CD4-positive, alpha-beta T cell (primary cell): ENCODE measurements at regions not wholly inside any gene's neighbourhood (a gene's known extent, or its start where the extent isn't known, plus 50 kb on each side); places are given as distances from the start of the nearest gene placed in this dataset.

Experiments used
- ATAC-seq: fragments of 200-7000 bp; cut with Tn5 transposase; one replicate; pipeline ENCODE4 v1.10.0; 2022; ENCODE audit warnings: mild to moderate bottlenecking; ENCODE audit not compliant: poor library complexity
- CTCF ChIA-PET: fragments of 350-600 bp; sonication (Branson Sonifier 250); formaldehyde crosslinking; loops from one replicate; lab custom pipeline; 2021; ENCODE audit warnings: antibody characterized with exemption, inconsistent platforms; lab: Charles Lee
- POLR2A ChIA-PET: fragments of 350-600 bp; sonication (Branson Sonifier 250); formaldehyde crosslinking; loops from one replicate; lab custom pipeline; 2021; ENCODE audit warnings: antibody characterized with exemption, inconsistent platforms; lab: Charles Lee
- DNase-seq, 14 experiments: peaks; one replicate each; pipeline ENCODE4 v3.0.0-alpha.2; 2013 to 2020; ENCODE audit warnings: mixed read lengths in 2 of 14
- H3K27ac ChIP-seq, 2 donors: one replicate each; pipeline versions ENCODE4 v1.5.1 to v1.7.0; 2013; ENCODE audit warnings: low read length in 2 of 2, low read depth in 1 of 2, mild to moderate bottlenecking in 1 of 2
- H3K27me3 ChIP-seq, 2 experiments: 1 replicate in 1 of 2; 2 replicates in 1 of 2; pipeline versions ENCODE4 v1.6.1 to v1.7.0; 2013; ENCODE audit warnings: low read length in 2 of 2, control low read depth in 1 of 2, mild to moderate bottlenecking in 1 of 2, moderate library complexity in 1 of 2; ENCODE audit not compliant: insufficient read depth in 2 of 2, control insufficient read depth in 1 of 2
- H3K36me3 ChIP-seq: one replicate; pipeline ENCODE4 v1.6.1; 2013; ENCODE audit warnings: low read length, control low read depth; ENCODE audit not compliant: insufficient read depth
- H3K4me1 ChIP-seq: one replicate; pipeline ENCODE4 v1.6.1; 2013; ENCODE audit warnings: low read length, control low read depth; ENCODE audit not compliant: insufficient read depth
- H3K4me3 ChIP-seq: one replicate; pipeline ENCODE4 v1.5.1; 2013; ENCODE audit warnings: mild to moderate bottlenecking, low read length, moderate library complexity
- H3K9me3 ChIP-seq, 2 experiments: 1 replicate in 1 of 2; 2 replicates in 1 of 2; pipeline versions ENCODE4 v1.6.1 to v1.7.0; 2013; ENCODE audit warnings: low read length in 2 of 2, mild to moderate bottlenecking in 2 of 2, control low read depth in 1 of 2, moderate library complexity in 1 of 2; ENCODE audit not compliant: control insufficient read depth in 1 of 2, insufficient read depth in 1 of 2
- H3K27ac Mint-ChIP-seq: one replicate; pipeline ENCODE4 v1.8.0; 2020; ENCODE audit warnings: mixed read lengths
- H3K27me3 Mint-ChIP-seq: one replicate; pipeline ENCODE4 v1.8.0; 2021; ENCODE audit warnings: mixed read lengths
- H3K36me3 Mint-ChIP-seq: one replicate; pipeline ENCODE4 v1.8.0; 2021; ENCODE audit warnings: low read depth, mixed read lengths
- H3K4me1 Mint-ChIP-seq: one replicate; pipeline ENCODE4 v1.8.0; 2021; ENCODE audit warnings: low read depth, mixed read lengths
- H3K4me3 Mint-ChIP-seq: one replicate; pipeline ENCODE4 v1.8.0; 2020; ENCODE audit warnings: mild to moderate bottlenecking, mixed read lengths
- H3K9me3 Mint-ChIP-seq: one replicate; pipeline ENCODE4 v1.8.0; 2020; ENCODE audit warnings: mixed read lengths
- intact Hi-C, 2 experiments: fragments of 100-400 bp; cut with DNase I in 1 of 2; cut with micrococcal nuclease in 1 of 2; formaldehyde crosslinking; loops; one replicate each; pipeline versions ENCODE4 v1.15.1 to v1.9.0; 2023 to 2025; cut with DNase I, micrococcal nuclease
- TF ChIP-seq, protein P1 (sequence below): fragments of 200-600 bp; IDR thresholded peaks from one replicate; pipeline ENCODE4 v1.8.0; 2022; ENCODE audit warnings: antibody characterized with exemption, mild to moderate bottlenecking

DNA sequence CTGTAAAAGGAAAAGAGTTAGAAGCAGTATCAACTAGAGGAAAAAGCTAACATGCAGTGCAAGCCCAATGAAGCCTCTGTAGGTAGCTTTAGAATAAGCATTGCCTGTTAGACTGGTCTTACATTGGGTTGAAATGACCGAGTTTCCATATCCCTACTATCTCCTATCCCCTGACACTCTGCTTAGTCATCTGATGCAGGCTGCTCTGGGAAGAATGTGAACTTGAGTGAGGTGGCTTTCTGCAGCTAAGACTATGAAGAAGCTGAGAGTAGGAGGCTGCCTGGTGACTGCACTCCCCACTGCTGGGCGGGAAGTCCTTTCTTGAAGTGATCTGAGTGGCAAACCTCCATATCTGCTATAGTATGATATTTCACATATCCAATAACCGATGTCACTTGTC lies 64.7 kb downstream of the OXSM start:
- ChIA-PET CTCF (interaction anchor here (0.6 to 5.7 kb wide), 3 partner anchors 10 to 206 kb away, joined by 3 to 67 read pairs (median 5); no protein-coding TSS in a partner anchor), POLR2A (interaction anchor here (1.4 to 1.5 kb wide), 2 partner anchors 71 to 207 kb away, joined by 4 read pairs; partner anchors contain the start of gene NGLY1)
- H3K27ac Mint-ChIP-seq: no peak overlapping the region
- Histone ChIP-seq H3K36me3 (no peaks in the 10 kb centered on the region), H3K4me3 (no peak overlapping the region), H3K9me3 (peaks cover 0 to 7% of the 10 kb centered on the region in 2 experiments), H3K4me1 (no peaks in the 10 kb centered on the region), H3K27ac (no peak overlapping the region), H3K27me3 (no peaks in the 10 kb centered on the region)
- no peak for ATAC-seq
- H3K4me3 Mint-ChIP-seq: no peak overlapping the region
- intact Hi-C loops: no loop called here
- H3K36me3 Mint-ChIP-seq: no peaks in the 10 kb centered on the region
- peaks cover 3% of the 10 kb centered on the region for H3K4me1 Mint-ChIP-seq
- no peaks in the 10 kb centered on the region for H3K27me3 Mint-ChIP-seq
- no peak for DNase-seq
- TF ChIP-seq, protein P1, sequence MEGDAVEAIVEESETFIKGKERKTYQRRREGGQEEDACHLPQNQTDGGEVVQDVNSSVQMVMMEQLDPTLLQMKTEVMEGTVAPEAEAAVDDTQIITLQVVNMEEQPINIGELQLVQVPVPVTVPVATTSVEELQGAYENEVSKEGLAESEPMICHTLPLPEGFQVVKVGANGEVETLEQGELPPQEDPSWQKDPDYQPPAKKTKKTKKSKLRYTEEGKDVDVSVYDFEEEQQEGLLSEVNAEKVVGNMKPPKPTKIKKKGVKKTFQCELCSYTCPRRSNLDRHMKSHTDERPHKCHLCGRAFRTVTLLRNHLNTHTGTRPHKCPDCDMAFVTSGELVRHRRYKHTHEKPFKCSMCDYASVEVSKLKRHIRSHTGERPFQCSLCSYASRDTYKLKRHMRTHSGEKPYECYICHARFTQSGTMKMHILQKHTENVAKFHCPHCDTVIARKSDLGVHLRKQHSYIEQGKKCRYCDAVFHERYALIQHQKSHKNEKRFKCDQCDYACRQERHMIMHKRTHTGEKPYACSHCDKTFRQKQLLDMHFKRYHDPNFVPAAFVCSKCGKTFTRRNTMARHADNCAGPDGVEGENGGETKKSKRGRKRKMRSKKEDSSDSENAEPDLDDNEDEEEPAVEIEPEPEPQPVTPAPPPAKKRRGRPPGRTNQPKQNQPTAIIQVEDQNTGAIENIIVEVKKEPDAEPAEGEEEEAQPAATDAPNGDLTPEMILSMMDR: no peak
- no peaks in the 10 kb centered on the region for H3K9me3 Mint-ChIP-seq

- Histone ChIP-seq H3K4me3 (no peak overlapping the region), H3K36me3 (no peaks in the 10 kb centered on the region), H3K9me3 (peaks cover 0 to 10% of the 10 kb centered on the region in 2 experiments), H3K27ac (no peak overlapping the region), H3K4me1 (no peaks in the 10 kb centered on the region), H3K27me3 (no peaks in the 10 kb centered on the region)
- ChIA-PET POLR2A (no interaction called here), CTCF (interaction anchor here (0.6 to 5.7 kb wide), 2 partner anchors 76 to 207 kb away, joined by 3 to 67 read pairs; no protein-coding TSS in a partner anchor)
- Mint-ChIP-seq H3K4me3 (no peak overlapping the region), H3K9me3 (no peaks in the 10 kb centered on the region), H3K36me3 (no peaks in the 10 kb centered on the region), H3K4me1 (peaks cover 3% of the 10 kb centered on the region), H3K27ac (no peak overlapping the region), H3K27me3 (no peaks in the 10 kb centered on the region)
- intact Hi-C loops: no loop called here
- ATAC-seq (no peak), DNase-seq (no peak)
- TF ChIP-seq, protein P1: no peak
These were observed 65.4 kb downstream of the OXSM start for GRCh38 chr3:25855266-25855784.

GRCh38 chr3:25856902-25857518 lies 67.1 kb downstream of the OXSM start:
- Mint-ChIP-seq H3K36me3 (no peaks in the 10 kb centered on the region), H3K9me3 (no peaks in the 10 kb centered on the region), H3K4me1 (peaks cover 3% of the 10 kb centered on the region), H3K4me3 (no peak overlapping the region), H3K27me3 (no peaks in the 10 kb centered on the region), H3K27ac (no peak overlapping the region)
- CTCF ChIA-PET: interaction anchor here (0.6 to 5.7 kb wide), 8 partner anchors 11 to 1837 kb away, joined by 3 to 67 read pairs (median 4); no protein-coding TSS in a partner anchor
- intact Hi-C loops: loop anchor here (1.0 to 2.0 kb wide), 2 partner anchors 74 to 209 kb away; partner anchors contain the start of gene NGLY1 (in 1 of the 2)
- H3K27ac ChIP-seq: no peak overlapping the region
- no peak overlapping the region for H3K4me3 ChIP-seq
- H3K27me3 ChIP-seq: no peaks in the 10 kb centered on the region
- POLR2A ChIA-PET: interaction anchor here (1.0 kb wide), 2 partner anchors 95 to 209 kb away, joined by 3 to 7 read pairs; no protein-coding TSS in a partner anchor
- TF ChIP-seq, protein P1: peak; percentile 79
- DNase-seq (peak in 5 of 14 experiments; percentile 3 to 65 (median 57)), ATAC-seq (peak; percentile 85)
- no peaks in the 10 kb centered on the region for H3K36me3 ChIP-seq
- H3K9me3 ChIP-seq: peaks cover 0 to 4% of the 10 kb centered on the region in 2 experiments
- no peaks in the 10 kb centered on the region for H3K4me1 ChIP-seq
